ENCODE measurements at regions not wholly inside any gene's neighbourhood (a gene's known extent, or its start where the extent isn't known, plus 50 kb on each side); places are given as distances from the start of the nearest gene placed in this dataset.

- TF ChIP-seq CTCF (IDR thresholded peaks at IDR 0.05) = no peak
- no peak for TF ChIP-seq POLR2A (IDR thresholded peaks at IDR 0.05)
Observed at GRCh38 chr2:220858101-220858500, 714.0 kb downstream of the EPHA4 start.

GRCh38 chr2:220871909-220872308, 700.2 kb downstream of the EPHA4 start:
- intact Hi-C loops (cut with DNase I) = no loop called here
- WGBS, 2 donors = 79 to 83% methylated on average over 6 of the region's 6 CpGs
- no peak overlapping the region for H3K27ac ChIP-seq
- H3K4me3 ChIP-seq = no peak overlapping the region
- ATAC-seq (no peak), DNase-seq (no peak)
- no peak for TF ChIP-seq CTCF (IDR thresholded peaks at IDR 0.05)
- TF ChIP-seq POLR2A (IDR thresholded peaks at IDR 0.05) = no peak
- H3K4me1 ChIP-seq = no peaks in the 10 kb centered on the region
- no peaks in the 10 kb centered on the region for H3K9me3 ChIP-seq
- no peaks in the 10 kb centered on the region for H3K27me3 ChIP-seq
- no peaks in the 10 kb centered on the region for H3K36me3 ChIP-seq (replicated peaks in 1 of 2; ENCODE audit: insufficient read depth in 1 of 2, low read depth in 2 of 2)

More at GRCh38 chr2:220858101-220858500, 714.0 kb downstream of the EPHA4 start:
- DNase-seq (no peak), ATAC-seq (no peak)
- Histone ChIP-seq H3K9me3 (no peaks in the 10 kb centered on the region), H3K4me1 (no peaks in the 10 kb centered on the region), H3K27me3 (no peaks in the 10 kb centered on the region), H3K27ac (no peak overlapping the region), H3K4me3 (no peak overlapping the region), H3K36me3 (replicated peaks in 1 of 2; ENCODE audit: insufficient read depth in 1 of 2, low read depth in 2 of 2) (no peaks in the 10 kb centered on the region)
- WGBS, 2 donors = 67 to 75% methylated on average over 2 of the region's 2 CpGs
- intact Hi-C loops (cut with DNase I) = no loop called here

- H3K27ac ChIP-seq = no peak overlapping the region
- no peaks in the 10 kb centered on the region for H3K36me3 ChIP-seq (replicated peaks in 1 of 2; ENCODE audit: insufficient read depth in 1 of 2, low read depth in 2 of 2)
- no peak for ATAC-seq
- intact Hi-C loops (cut with DNase I) = no loop called here
- no peak for DNase-seq
- H3K9me3 ChIP-seq = no peaks in the 10 kb centered on the region
- no peaks in the 10 kb centered on the region for H3K27me3 ChIP-seq
- H3K4me3 ChIP-seq = no peak overlapping the region
- no peak for TF ChIP-seq POLR2A (IDR thresholded peaks at IDR 0.05)
- WGBS, 2 donors = 21 to 23% methylated on average over 3 of the region's 3 CpGs
- H3K4me1 ChIP-seq = no peaks in the 10 kb centered on the region
Observed at GRCh38 chr2:220876080-220876824, 695.9 kb downstream of the EPHA4 start.

- 67 to 79% methylated on average over 2 of the region's 2 CpGs for WGBS, 2 donors
- Histone ChIP-seq H3K4me3 (no peak overlapping the region), H3K4me1 (no peaks in the 10 kb centered on the region), H3K36me3 (replicated peaks in 1 of 2; ENCODE audit: insufficient read depth in 1 of 2, low read depth in 2 of 2) (no peaks in the 10 kb centered on the region), H3K27ac (no peak overlapping the region), H3K9me3 (no peaks in the 10 kb centered on the region), H3K27me3 (no peaks in the 10 kb centered on the region)
- intact Hi-C loops (cut with DNase I) = no loop called here
- DNase-seq (no peak), ATAC-seq (no peak)
- TF ChIP-seq POLR2A (IDR thresholded peaks at IDR 0.05) = no peak
Observed at GRCh38 chr2:220877491-220877890, 694.6 kb downstream of the EPHA4 start.

GRCh38 chr2:220877897-220878296, 694.2 kb downstream of the EPHA4 start:
- Histone ChIP-seq H3K4me3 (no peak overlapping the region), H3K27me3 (no peaks in the 10 kb centered on the region), H3K4me1 (no peaks in the 10 kb centered on the region), H3K36me3 (replicated peaks in 1 of 2; ENCODE audit: insufficient read depth in 1 of 2, low read depth in 2 of 2) (no peaks in the 10 kb centered on the region), H3K27ac (no peak overlapping the region), H3K9me3 (no peaks in the 10 kb centered on the region)
- intact Hi-C loops (cut with DNase I) = no loop called here
- TF ChIP-seq POLR2A (IDR thresholded peaks at IDR 0.05) (no peak), CTCF (IDR thresholded peaks at IDR 0.05) (no peak)
- no peak for ATAC-seq
- 61% methylated on average over 4 of the region's 4 CpGs for WGBS, 2 donors
- DNase-seq = no peak

Measured in body of pancreas (tissue), 4 donors.